ENCODE measurements at regions not wholly inside any gene's neighbourhood (a gene's known extent, or its start where the extent isn't known, plus 50 kb on each side); places are given as distances from the start of the nearest gene placed in this dataset.
"Not testable (repeated sequence)": the region's sequence is repeated elsewhere in the genome, so short reads cannot be mapped to it uniquely, and the experiment has no call there.

DNA sequence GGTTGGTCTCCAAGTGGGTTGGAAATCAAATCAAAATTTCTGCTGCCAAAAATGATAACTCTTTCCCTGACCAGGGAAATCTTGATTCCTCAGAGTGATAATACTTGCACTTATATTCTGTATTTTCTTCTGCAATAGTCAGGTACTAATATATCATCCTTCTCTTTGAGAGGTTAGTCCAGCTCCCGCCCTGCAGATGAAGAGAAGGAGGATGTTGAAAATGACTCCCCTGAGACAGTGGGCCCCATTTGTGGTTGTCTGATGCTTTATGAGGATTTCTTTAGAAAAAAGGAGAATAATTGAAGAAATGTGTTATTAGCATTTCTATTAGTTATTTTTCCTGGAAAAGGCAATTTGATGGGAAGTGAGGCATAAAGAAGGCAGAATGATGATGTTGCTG lies 213.0 kb downstream of the SEC23IP start:
- intact Hi-C loops (cut with DNase I) = no loop called here
- TF ChIP-seq, protein P1, sequence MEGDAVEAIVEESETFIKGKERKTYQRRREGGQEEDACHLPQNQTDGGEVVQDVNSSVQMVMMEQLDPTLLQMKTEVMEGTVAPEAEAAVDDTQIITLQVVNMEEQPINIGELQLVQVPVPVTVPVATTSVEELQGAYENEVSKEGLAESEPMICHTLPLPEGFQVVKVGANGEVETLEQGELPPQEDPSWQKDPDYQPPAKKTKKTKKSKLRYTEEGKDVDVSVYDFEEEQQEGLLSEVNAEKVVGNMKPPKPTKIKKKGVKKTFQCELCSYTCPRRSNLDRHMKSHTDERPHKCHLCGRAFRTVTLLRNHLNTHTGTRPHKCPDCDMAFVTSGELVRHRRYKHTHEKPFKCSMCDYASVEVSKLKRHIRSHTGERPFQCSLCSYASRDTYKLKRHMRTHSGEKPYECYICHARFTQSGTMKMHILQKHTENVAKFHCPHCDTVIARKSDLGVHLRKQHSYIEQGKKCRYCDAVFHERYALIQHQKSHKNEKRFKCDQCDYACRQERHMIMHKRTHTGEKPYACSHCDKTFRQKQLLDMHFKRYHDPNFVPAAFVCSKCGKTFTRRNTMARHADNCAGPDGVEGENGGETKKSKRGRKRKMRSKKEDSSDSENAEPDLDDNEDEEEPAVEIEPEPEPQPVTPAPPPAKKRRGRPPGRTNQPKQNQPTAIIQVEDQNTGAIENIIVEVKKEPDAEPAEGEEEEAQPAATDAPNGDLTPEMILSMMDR (IDR thresholded peaks at IDR 0.05) = no peak

DNA sequence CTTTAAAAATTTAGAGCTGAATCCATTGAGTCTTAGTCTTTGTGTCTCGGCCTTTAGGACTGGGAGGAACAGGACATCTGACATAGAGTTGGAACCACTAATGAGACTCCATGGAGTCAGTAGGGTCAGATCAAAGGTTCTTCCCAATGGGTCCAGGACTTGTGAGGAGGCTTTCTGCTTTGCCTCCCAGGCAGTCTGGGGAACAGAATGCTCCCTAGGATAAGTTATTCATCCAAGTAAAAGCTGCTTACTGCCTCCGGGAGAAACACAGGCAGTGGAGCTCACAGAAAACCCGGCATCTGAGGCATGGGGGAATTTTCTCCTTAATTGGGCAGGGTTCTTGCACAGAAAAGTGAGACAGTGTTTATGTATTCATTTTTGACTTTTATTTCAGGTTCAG lies 216.4 kb downstream of the SEC23IP start:
- TF ChIP-seq, protein P1 (IDR thresholded peaks at IDR 0.05) = no peak
- intact Hi-C loops (cut with DNase I) = no loop called here
- DNase-seq (ENCODE audit: low spot score in 2 of 2) = no peak

More for the DNA sequence above, 213.0 kb downstream of the SEC23IP start:
- no peaks in the 10 kb centered on the region for H3K27me3 ChIP-seq
- no peaks in the 10 kb centered on the region for H3K36me3 ChIP-seq
- H3K4me1 ChIP-seq = no peaks in the 10 kb centered on the region
- no peak for DNase-seq (ENCODE audit: low spot score in 2 of 2)
- no peaks in the 10 kb centered on the region for H3K9me3 ChIP-seq
- no peak overlapping the region for H3K27ac ChIP-seq
- H3K4me3 ChIP-seq = no peak overlapping the region

DNA sequence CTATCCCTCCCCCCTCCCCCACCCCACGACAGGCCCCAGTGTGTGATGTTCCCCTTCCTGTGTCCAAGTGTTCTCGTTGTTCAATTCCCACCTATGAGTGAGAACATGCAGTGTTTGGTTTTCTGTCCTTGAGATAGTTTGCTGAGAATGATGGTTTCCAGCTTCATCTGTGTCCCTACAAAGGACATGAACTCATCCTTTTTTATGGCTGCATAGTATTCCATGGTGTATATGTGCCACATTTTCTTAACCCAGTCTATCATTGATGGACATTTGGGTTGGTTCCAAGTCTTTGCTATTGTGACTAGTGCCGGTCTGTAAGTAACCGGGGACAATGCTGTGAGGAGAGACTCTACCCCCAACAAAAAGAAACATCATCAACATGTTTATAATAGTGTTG lies 217.2 kb downstream of the SEC23IP start:
- H3K9me3 ChIP-seq; DNase-seq (ENCODE audit: low spot score in 2 of 2); intact Hi-C loops (cut with DNase I): not testable (repeated sequence)

More for the DNA sequence above, 216.4 kb downstream of the SEC23IP start:
- Histone ChIP-seq H3K36me3 (no peaks in the 10 kb centered on the region), H3K4me1 (no peaks in the 10 kb centered on the region), H3K27ac (no peak overlapping the region), H3K27me3 (no peaks in the 10 kb centered on the region), H3K9me3 (no peaks in the 10 kb centered on the region), H3K4me3 (no peak overlapping the region)

DNA sequence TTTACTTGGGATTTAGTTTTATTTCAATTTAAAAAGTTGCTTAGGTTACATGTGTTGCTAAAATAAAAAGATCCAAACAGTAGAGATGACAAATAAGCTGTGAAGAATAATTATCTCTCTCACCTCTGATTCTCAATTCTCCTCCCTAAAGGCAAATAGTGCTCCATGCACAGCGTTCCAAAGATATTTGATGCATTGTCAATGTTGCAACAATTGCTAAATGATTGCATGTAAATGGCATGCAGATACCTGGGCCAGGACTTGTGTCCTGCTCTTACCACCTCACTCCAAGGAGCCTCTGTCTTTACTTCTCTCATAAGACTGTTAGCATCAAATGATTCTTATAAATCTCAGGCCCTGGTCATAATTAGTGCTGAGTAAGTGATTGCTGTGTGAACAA lies 217.7 kb downstream of the SEC23IP start:
- Histone ChIP-seq H3K4me3 (no peak overlapping the region), H3K4me1 (no peaks in the 10 kb centered on the region), H3K36me3 (no peaks in the 10 kb centered on the region), H3K27ac (no peak overlapping the region), H3K27me3 (no peaks in the 10 kb centered on the region), H3K9me3 (no peaks in the 10 kb centered on the region)
- no peak for DNase-seq (ENCODE audit: low spot score in 2 of 2)
- TF ChIP-seq, protein P1 (IDR thresholded peaks at IDR 0.05) = no peak
- intact Hi-C loops (cut with DNase I) = no loop called here

More for the DNA sequence above, 217.2 kb downstream of the SEC23IP start:
- not testable (repeated sequence) for H3K27me3 ChIP-seq, H3K4me1 ChIP-seq, H3K27ac ChIP-seq, H3K4me3 ChIP-seq, H3K36me3 ChIP-seq

DNA sequence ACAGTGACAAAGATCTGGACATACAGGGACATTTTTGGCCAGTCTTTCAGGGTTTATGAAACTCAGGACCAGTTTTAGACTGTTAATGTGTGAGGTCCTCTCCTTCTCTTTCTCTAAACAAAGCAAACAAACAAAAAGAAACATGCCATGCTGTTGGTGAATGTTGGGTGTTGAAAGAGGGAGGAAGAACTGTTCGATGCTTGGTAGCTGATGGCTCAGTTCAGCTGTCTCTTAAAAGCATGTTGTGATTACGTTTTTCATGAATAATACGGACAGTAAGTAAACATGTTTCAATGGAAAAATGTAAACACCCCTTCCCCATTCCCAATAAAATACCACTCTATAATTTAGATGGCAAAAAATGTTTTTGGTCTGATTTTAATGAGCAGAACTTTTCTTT lies 219.1 kb downstream of the SEC23IP start:
- TF ChIP-seq, protein P1 (IDR thresholded peaks at IDR 0.05) = no peak
- no peak for DNase-seq (ENCODE audit: low spot score in 2 of 2)

DNA sequence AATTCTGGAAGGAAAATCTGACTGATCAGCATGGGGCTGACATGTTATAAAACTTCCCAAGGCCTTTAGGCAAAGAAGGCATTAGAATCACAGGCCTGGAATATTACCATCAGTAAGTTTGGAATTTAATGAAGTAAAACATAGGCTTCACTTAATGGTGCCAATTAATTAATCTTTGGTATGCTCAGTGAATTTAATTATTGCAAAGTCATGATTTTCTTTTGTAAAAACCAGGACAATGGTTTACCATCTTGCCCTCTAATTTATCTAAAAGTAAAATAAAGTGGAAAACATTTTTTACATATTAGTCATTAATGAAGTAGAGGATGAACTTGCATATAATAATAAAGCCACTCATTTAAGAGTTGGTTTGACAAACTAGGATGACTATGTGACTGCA lies 220.3 kb downstream of the SEC23IP start:
- H3K4me1 ChIP-seq = no peaks in the 10 kb centered on the region
- TF ChIP-seq, protein P1 (IDR thresholded peaks at IDR 0.05) = no peak
- H3K36me3 ChIP-seq = no peaks in the 10 kb centered on the region
- no peaks in the 10 kb centered on the region for H3K9me3 ChIP-seq
- intact Hi-C loops (cut with DNase I) = no loop called here
- H3K27me3 ChIP-seq = no peaks in the 10 kb centered on the region
- no peak overlapping the region for H3K27ac ChIP-seq
- H3K4me3 ChIP-seq = no peak overlapping the region
- DNase-seq (ENCODE audit: low spot score in 2 of 2) = no peak

More for the DNA sequence above, 219.1 kb downstream of the SEC23IP start:
- intact Hi-C loops (cut with DNase I) = no loop called here
- H3K27ac ChIP-seq = no peak overlapping the region
- H3K9me3 ChIP-seq = no peaks in the 10 kb centered on the region
- H3K27me3 ChIP-seq = no peaks in the 10 kb centered on the region
- no peak overlapping the region for H3K4me3 ChIP-seq
- H3K4me1 ChIP-seq = no peaks in the 10 kb centered on the region
- H3K36me3 ChIP-seq = no peaks in the 10 kb centered on the region

All from ascending aorta (tissue), 2 donors.